Right lobe of liver (tissue), 4 donors: ENCODE measurements at regions not wholly inside any gene's neighbourhood (a gene's known extent, or its start where the extent isn't known, plus 50 kb on each side); places are given as distances from the start of the nearest gene placed in this dataset.

ENCODE experiments used
- CTCF ChIP-seq, 4 donors: fragments of 200-600 bp in 3 of 4; fragments of 450-650 bp in 1 of 4; IDR thresholded peaks; one replicate each; pipeline versions ENCODE4 v1.5.1 to v1.8.0; 2016 to 2022; ENCODE audit warnings: antibody characterized with exemption in 4 of 4, mild to moderate bottlenecking in 2 of 4
- POLR2A ChIP-seq: fragments of 450-650 bp; IDR thresholded peaks from one replicate; pipeline ENCODE4 v1.6.1; 2017; ENCODE audit warnings: antibody characterized with exemption, mild to moderate bottlenecking
- donor health status: DM: no; HTN: no; CAD: no.
- donor health status: DM: no; HTN: no; CAD: no.
- donor health status: DM: no; HTN: yes; CAD: no.

GRCh38 chr6:139443231-139444112 lies 69.0 kb upstream of the CITED2 start:
- TF ChIP-seq CTCF (IDR thresholded peaks at IDR 0.05): no peak
- TF ChIP-seq POLR2A: no peak
